VCaP (cell line): ENCODE measurements at regions not wholly inside any gene's neighbourhood (a gene's known extent, or its start where the extent isn't known, plus 50 kb on each side); places are given as distances from the start of the nearest gene placed in this dataset.

Experiments used
- H3K27ac ChIP-seq: fragments of 450-650 bp; 2 replicates; pipeline ENCODE4 v1.5.1; 2017
- TF ChIP-seq, protein P1 (sequence below): fragments of 450-650 bp; conservative IDR thresholded peaks from 2 replicates; pipeline ENCODE4 v1.5.1; 2017; ENCODE audit warnings: mild to moderate bottlenecking, moderate library complexity

DNA sequence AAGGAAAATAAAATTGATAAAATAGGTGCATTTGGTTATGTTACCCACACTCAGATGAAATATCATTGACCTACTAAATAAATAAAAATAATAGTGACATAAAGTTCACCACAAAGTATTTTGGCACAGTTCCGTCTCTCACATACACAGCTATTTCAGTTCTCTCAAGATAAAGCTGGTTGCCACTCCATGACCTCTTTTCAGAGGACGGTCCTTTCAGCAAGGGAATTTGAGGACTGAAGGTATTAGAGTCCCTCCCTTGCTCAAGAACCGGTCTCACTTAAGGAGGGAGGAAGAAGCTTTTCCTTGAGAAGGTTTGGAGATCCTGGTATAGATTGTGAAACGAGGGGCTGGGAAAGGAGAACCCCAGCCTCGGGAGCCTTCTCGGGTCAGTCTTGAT lies 285.5 kb upstream of the CFAP20DC start:
- TF ChIP-seq, protein P1, sequence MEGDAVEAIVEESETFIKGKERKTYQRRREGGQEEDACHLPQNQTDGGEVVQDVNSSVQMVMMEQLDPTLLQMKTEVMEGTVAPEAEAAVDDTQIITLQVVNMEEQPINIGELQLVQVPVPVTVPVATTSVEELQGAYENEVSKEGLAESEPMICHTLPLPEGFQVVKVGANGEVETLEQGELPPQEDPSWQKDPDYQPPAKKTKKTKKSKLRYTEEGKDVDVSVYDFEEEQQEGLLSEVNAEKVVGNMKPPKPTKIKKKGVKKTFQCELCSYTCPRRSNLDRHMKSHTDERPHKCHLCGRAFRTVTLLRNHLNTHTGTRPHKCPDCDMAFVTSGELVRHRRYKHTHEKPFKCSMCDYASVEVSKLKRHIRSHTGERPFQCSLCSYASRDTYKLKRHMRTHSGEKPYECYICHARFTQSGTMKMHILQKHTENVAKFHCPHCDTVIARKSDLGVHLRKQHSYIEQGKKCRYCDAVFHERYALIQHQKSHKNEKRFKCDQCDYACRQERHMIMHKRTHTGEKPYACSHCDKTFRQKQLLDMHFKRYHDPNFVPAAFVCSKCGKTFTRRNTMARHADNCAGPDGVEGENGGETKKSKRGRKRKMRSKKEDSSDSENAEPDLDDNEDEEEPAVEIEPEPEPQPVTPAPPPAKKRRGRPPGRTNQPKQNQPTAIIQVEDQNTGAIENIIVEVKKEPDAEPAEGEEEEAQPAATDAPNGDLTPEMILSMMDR, result no peak
- no peak overlapping the region for H3K27ac ChIP-seq

DNA sequence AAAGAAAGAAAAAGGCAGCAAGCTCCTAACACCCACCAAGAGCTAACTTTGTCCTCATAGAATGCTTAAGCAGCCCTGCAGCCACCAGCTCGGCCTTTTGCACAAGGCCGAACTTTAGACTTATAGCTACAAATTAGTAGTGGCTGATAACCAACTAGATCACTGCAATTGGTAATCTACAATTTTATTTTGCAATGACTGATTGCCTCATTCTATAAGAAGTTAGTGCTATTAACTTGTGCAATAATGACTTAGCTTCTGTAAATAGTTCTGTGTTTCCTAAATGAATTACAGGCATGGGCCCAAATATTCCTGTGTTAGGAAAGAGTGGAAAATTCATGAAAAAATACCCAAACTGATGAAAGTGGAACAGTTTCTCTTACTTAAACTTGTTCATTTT lies 284.8 kb upstream of the CFAP20DC start:
- TF ChIP-seq, protein P1, result no peak
- no peak overlapping the region for H3K27ac ChIP-seq

DNA sequence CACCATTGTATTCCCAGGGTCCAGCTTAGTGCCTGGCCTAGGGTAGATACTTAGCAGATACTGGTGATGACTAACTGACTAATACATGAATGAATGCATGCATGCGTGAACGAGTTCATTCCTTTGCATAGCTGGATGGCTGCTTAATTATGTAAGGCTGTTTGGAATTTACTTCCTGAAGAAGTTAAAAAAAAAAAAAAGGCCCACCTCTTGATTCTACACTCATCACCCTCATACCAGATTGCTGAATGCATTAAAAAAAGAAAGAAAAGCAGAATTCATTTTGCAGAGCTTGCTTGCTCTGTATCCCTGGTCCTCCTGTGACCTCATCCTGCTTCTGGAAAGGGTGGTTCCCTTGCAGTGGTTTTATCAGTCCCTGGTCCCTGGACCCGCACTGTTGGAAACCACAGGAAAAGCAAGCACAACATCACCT lies 277.6 kb upstream of the CFAP20DC start:
- H3K27ac ChIP-seq, result no peak overlapping the region

DNA sequence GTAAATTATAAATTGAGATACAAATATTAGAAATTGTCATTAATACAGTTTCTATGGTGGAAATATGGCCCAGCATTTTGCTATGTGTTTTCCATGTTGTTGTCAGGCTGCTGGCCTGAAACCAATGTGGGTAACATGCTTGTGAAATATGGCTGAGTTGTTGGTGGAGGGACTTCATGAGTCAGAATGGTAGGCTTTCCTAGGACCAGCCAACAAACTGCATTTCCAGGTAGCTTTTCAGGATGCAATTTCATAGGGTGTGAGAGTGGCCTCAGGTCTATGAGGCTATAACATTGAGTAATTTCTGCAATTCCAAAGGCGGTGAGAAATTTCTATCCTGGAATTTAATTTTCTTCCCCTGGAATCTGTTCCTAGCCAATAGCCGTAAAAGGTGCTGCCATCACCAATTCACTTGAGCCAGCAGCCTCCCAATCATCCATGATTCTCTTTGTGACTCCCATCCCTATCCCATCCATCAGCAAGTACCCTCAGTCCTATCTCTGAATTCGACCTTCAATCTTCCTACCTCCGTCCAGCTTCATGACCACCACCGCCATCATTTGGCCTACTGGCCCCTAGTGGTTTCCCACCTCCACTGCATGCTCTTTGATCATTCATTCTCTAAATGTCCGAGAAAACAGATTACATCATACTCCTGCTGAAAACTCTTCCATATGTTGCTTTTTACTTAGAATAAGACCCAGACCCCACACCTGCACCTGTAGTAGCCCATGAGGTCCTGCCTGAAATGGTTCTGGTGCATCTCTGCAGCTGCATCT lies 276.6 kb upstream of the CFAP20DC start:
- TF ChIP-seq, protein P1, result no peak
- no peak overlapping the region for H3K27ac ChIP-seq

More for the DNA sequence above, 277.6 kb upstream of the CFAP20DC start:
- TF ChIP-seq, protein P1, result no peak

DNA sequence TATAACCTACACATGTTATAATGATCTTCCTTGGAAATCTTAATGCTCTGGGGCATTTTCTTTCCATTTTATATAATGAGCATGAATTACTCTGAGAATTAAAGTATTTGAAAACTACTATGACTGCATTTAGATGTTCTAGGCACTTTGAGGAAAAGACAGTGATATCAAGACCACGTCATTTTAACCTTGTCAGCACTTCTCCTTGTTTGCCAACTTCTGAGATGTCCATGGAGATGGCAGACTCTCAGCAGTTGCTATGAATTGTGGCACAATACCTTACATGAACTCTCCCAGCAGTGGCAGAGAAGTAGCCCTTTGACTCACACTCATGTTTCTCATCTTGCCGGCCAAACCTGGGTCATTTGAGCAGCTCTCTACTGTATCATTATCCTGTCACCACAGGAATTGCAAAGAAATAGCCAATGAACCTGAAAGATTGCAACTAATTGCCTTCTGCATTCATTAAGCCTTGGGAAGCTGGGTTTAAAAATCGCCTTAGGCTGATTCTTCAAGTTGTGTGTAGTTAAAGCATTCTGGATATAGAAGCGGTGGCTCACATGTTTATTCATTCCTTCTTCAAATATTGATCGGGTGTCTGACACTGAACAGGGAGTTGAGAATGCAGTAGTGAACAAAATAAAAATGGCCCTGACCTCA lies 272.2 kb upstream of the CFAP20DC start:
- TF ChIP-seq, protein P1, result no peak
- peak overlapping the region; percentile 80 for H3K27ac ChIP-seq

DNA sequence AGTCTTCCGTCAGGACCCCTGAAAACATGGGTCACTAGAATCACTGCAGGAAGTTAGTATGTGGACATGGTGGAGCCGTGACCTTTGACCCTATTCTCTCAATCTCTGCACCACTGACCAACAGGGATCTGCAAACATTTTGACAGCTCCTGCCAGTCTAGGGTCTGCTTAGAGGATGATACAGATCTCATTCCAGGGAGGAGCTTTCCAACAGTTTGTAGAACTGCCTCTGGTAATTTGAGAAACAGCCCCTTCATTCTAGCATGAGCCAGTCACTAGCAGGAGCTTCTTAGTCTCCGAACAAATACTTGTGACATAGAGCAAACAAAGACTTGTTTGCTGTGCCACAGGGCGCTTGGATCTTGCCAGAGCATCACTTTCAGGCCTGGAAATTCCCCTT lies 270.3 kb upstream of the CFAP20DC start:
- TF ChIP-seq, protein P1, result no peak
- peak overlapping the region; percentile 80 for H3K27ac ChIP-seq

DNA sequence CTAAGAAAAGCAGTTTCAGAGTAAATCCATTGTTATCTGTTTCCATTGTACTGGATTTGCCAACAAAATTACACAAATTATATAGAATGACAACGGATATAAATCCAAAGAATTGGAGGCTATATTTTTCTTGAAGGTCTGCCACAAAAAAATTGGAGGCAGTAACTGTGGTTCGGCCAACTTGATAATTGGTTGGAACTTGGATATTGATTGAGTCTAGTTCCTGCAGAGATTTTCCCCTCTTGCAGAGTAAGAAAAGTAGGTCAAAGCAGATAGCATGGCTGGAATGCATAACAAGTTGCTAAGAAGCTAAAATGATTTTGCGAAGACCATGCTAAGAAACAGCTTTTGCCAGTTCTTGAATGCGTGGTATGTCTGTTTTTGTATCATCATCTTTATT lies 269.6 kb upstream of the CFAP20DC start:
- TF ChIP-seq, protein P1, result no peak

More for the DNA sequence above, 269.6 kb upstream of the CFAP20DC start:
- H3K27ac ChIP-seq, result peak overlapping the region; percentile 80
